Large intestine (tissue), 3 donors: ENCODE measurements at regions not wholly inside any gene's neighbourhood (a gene's known extent, or its start where the extent isn't known, plus 50 kb on each side); places are given as distances from the start of the nearest gene placed in this dataset.
"Not testable (repeated sequence)": the region's sequence is repeated elsewhere in the genome, so short reads cannot be mapped to it uniquely, and the experiment has no call there.

Experiments
- DNase-seq, 2 donors: peaks; one replicate each; pipeline versions ENCODE4 v3.0.0 to v3.0.0-alpha.2; 2013
- H3K27ac ChIP-seq: one replicate; pipeline ENCODE4 v1.5.1; 2013; ENCODE audit warnings: low read length
- H3K27me3 ChIP-seq: 2 replicates; pipeline ENCODE4 v1.6.1; 2013; ENCODE audit warnings: low read length; ENCODE audit not compliant: control insufficient read depth, insufficient read depth
- H3K36me3 ChIP-seq: 2 replicates; pipeline ENCODE4 v1.6.1; 2013; ENCODE audit warnings: low read length; ENCODE audit not compliant: control insufficient read depth, insufficient read depth
- H3K4me1 ChIP-seq: one replicate; pipeline ENCODE4 v1.6.1; 2013; ENCODE audit warnings: low read length; ENCODE audit not compliant: control insufficient read depth, insufficient read depth
- H3K4me3 ChIP-seq: one replicate; pipeline ENCODE4 v1.5.1; 2013; ENCODE audit warnings: low read length
- H3K9me3 ChIP-seq: one replicate; pipeline ENCODE4 v1.6.1; 2013; ENCODE audit warnings: mild to moderate bottlenecking, low read depth, low read length, moderate library complexity; ENCODE audit not compliant: control insufficient read depth
- WGBS: methylation state at CpG from one replicate; pipeline ENCODE4 v1.1.5; 2013; ENCODE audit warnings: low lambda C conversion rate; ENCODE audit not compliant: insufficient coverage; 5-methylcytosine and 5-hydroxymethylcytosine counted together

GRCh38 chr17:70276906-70277305 lies 107.6 kb downstream of the KCNJ2 start:
- no peaks in the 10 kb centered on the region for H3K27me3 ChIP-seq
- no peak overlapping the region for H3K4me3 ChIP-seq
- WGBS: no CpG with 5 or more reads among the region's 2 CpGs
- no peak overlapping the region for H3K27ac ChIP-seq
- no peaks in the 10 kb centered on the region for H3K4me1 ChIP-seq
- no peaks in the 10 kb centered on the region for H3K9me3 ChIP-seq
- H3K36me3 ChIP-seq: no peaks in the 10 kb centered on the region
- no peak for DNase-seq

- Histone ChIP-seq H3K9me3 (no peaks in the 10 kb centered on the region), H3K36me3 (no peaks in the 10 kb centered on the region), H3K27me3 (no peaks in the 10 kb centered on the region), H3K4me1 (no peaks in the 10 kb centered on the region), H3K4me3 (no peak overlapping the region), H3K27ac (no peak overlapping the region)
- WGBS: no CpG with 5 or more reads among the region's 5 CpGs
- DNase-seq: no peak
Observed at GRCh38 chr17:70278844-70279462, 109.6 kb downstream of the KCNJ2 start.

DNA sequence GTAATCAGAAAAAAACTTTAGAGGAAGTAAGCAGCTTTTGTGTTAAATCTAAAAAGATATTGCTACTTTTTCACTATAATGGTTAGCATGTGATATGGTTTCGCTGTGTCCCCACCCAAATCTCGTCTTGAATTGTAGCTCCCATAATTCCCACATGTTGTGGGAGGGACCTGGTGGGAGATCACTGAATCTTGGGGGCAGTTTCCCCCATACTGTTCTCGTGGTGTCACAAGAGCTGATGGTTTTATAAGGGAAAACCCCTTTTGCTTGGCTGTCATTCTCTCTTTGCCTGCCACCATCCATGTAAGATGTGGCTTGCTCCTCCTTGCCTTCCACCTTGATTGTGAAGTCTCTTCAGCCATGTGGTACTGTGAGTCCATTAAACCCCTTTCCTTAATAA lies 117.1 kb downstream of the KCNJ2 start:
- DNase-seq: no peak
- H3K27me3 ChIP-seq: no peaks in the 10 kb centered on the region
- no peaks in the 10 kb centered on the region for H3K36me3 ChIP-seq
- no peaks in the 10 kb centered on the region for H3K4me1 ChIP-seq
- H3K4me3 ChIP-seq: no peak overlapping the region
- WGBS: no CpG with 5 or more reads among the region's 3 CpGs
- no peak overlapping the region for H3K27ac ChIP-seq
- H3K9me3 ChIP-seq: no peaks in the 10 kb centered on the region

DNA sequence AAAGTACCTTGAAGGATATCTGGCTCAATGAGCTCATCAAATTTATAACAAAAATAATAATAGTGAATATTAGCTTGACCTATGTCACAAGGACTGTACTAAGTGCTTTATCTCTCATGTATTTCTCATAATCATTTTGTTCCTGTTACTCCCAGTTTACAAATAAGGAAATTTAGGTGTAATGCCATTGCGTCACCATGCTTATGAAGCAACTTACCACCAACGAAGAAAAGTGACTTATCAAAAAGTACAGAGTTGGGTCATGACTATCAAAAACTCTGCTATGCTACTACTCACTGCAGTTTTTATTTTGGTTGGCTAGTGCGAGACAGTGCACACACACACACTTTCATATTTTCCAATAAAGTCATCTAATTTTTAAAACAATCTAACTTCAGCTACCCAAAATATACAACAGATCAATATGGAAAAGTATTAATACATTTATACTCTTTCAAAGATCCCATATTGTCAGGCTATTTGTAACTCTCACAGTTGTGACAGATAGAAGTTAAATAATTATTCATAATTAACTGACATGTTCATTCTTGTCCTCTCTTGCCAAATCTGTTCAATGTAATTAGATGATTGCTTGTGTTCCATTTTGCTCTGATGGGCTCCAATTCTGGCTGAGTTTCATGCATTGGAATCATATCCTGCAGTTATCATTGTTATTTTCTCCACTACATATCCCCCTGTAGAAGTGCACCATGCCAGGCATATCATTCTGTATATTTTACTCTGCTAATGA lies 119.4 kb downstream of the KCNJ2 start:
- no peak for DNase-seq
- Histone ChIP-seq H3K36me3 (no peaks in the 10 kb centered on the region), H3K27me3 (no peaks in the 10 kb centered on the region), H3K27ac (no peak overlapping the region), H3K9me3 (no peaks in the 10 kb centered on the region), H3K4me3 (no peak overlapping the region), H3K4me1 (no peaks in the 10 kb centered on the region)
- 67% methylated on average over 1 of the region's 3 CpGs for WGBS

- H3K9me3 ChIP-seq: no peaks in the 10 kb centered on the region
- no peak overlapping the region for H3K4me3 ChIP-seq
- H3K36me3 ChIP-seq: no peaks in the 10 kb centered on the region
- no peaks in the 10 kb centered on the region for H3K27me3 ChIP-seq
- H3K27ac ChIP-seq: no peak overlapping the region
- DNase-seq: no peak
- no peaks in the 10 kb centered on the region for H3K4me1 ChIP-seq
- WGBS: no CpG with 5 or more reads among the region's 2 CpGs
Observed at GRCh38 chr17:70290770-70291169, 121.4 kb downstream of the KCNJ2 start.

- no peaks in the 10 kb centered on the region for H3K27me3 ChIP-seq
- H3K4me3 ChIP-seq: no peak overlapping the region
- H3K36me3 ChIP-seq: no peaks in the 10 kb centered on the region
- no peaks in the 10 kb centered on the region for H3K9me3 ChIP-seq
- DNase-seq: no peak
- no peak overlapping the region for H3K27ac ChIP-seq
- WGBS: no CpG with 5 or more reads among the region's 1 CpG
- no peaks in the 10 kb centered on the region for H3K4me1 ChIP-seq
Observed at GRCh38 chr17:70292366-70292765, 123.0 kb downstream of the KCNJ2 start.

- not testable (repeated sequence) for H3K4me1 ChIP-seq, H3K27ac ChIP-seq, DNase-seq, H3K4me3 ChIP-seq, H3K36me3 ChIP-seq, H3K27me3 ChIP-seq, H3K9me3 ChIP-seq
- WGBS: 85% methylated on average over 4 of the region's 6 CpGs
Observed at GRCh38 chr17:70293564-70294310, 124.4 kb downstream of the KCNJ2 start.

DNA sequence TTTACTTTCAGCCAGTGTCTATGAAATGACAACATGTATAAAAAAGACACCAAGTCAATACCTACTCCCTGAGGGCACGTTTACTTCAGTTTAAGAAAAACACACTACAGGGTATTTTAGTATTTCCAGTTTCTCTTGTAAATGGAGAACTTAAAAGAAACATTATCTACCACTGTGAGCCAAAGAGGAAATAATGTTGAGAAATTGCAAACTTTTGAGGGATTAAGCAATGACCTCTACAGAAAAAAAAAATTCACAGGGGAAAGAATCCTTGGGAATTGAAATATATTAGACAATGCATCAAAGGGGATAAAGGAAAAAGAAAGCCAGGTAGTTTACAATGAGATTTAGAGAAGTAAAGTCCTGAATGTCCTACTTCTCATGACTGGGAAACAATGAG lies 126.0 kb downstream of the KCNJ2 start:
- WGBS: no CpG with 5 or more reads among the region's 1 CpG
- no peak overlapping the region for H3K27ac ChIP-seq

DNA sequence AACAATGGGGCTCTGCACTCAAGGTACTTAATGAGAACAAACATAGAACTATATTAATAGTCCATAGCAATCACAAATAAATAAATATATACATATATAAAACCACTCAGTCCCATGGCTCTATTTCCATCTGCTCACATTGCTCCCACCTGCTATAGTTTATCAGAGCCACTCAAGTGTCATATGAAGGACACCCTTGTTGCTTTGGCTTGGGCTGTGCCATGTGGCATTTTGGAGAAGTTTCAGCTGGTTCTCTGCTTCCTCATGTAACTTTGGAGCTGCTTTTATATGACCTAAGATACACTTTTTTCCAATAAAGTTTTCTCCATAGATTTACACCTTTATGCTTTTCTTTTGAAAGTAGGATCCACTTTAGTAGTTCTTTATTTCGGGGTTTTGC lies 126.4 kb downstream of the KCNJ2 start:
- no peaks in the 10 kb centered on the region for H3K36me3 ChIP-seq
- no peak overlapping the region for H3K4me3 ChIP-seq
- WGBS: 83% methylated on average over 1 of the region's 1 CpG
- H3K27me3 ChIP-seq: no peaks in the 10 kb centered on the region
- H3K9me3 ChIP-seq: no peaks in the 10 kb centered on the region
- no peaks in the 10 kb centered on the region for H3K4me1 ChIP-seq
- DNase-seq: no peak
- H3K27ac ChIP-seq: no peak overlapping the region

More for the DNA sequence above, 126.0 kb downstream of the KCNJ2 start:
- Histone ChIP-seq H3K4me1 (no peaks in the 10 kb centered on the region), H3K9me3 (no peaks in the 10 kb centered on the region), H3K4me3 (no peak overlapping the region), H3K36me3 (no peaks in the 10 kb centered on the region), H3K27me3 (no peaks in the 10 kb centered on the region)
- DNase-seq: no peak

DNA sequence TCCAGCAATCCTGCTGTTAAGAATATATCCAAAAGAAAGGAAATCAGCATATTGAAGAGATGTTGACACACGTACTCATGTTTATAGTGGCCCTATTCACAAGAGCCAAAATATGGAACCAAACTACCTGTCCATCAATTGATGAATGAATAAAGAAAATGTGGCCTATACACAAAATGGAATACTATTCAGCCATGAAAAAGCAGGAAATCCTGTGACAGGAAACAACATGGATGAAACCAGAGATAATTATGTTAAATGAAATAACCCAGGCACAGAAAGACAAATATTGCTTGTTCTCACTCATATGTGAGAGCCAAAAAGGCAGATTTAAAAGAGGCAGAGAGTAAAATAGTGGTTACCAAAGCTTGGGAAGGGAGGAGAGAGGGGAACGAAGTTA lies 127.1 kb downstream of the KCNJ2 start:
- no peaks in the 10 kb centered on the region for H3K4me1 ChIP-seq
- no peaks in the 10 kb centered on the region for H3K9me3 ChIP-seq

More for the DNA sequence above, 127.1 kb downstream of the KCNJ2 start:
- no peak overlapping the region for H3K4me3 ChIP-seq
- DNase-seq: no peak
- 100% methylated on average over 1 of the region's 2 CpGs for WGBS
- no peaks in the 10 kb centered on the region for H3K27me3 ChIP-seq
- H3K36me3 ChIP-seq: no peaks in the 10 kb centered on the region
- H3K27ac ChIP-seq: no peak overlapping the region
